ENCODE measurements at regions not wholly inside any gene's neighbourhood (a gene's known extent, or its start where the extent isn't known, plus 50 kb on each side); places are given as distances from the start of the nearest gene placed in this dataset.

- Histone ChIP-seq H3K36me3 (no peaks in the 10 kb centered on the region), H3K4me1 (replicated peaks) (no peaks in the 10 kb centered on the region), H3K9me3 (no peaks in the 10 kb centered on the region), H3K4me3 (no peak overlapping the region), H3K27me3 (replicated peaks; ENCODE audit: insufficient read depth) (no peaks in the 10 kb centered on the region), H3K27ac (no peak overlapping the region)
- DNase-seq (ENCODE audit: low spot score) = no peak
- intact Hi-C loops (cut with DNase I) = no loop called here
- WGBS = 76% methylated on average over 4 of the region's 4 CpGs
- TF ChIP-seq POLR2AphosphoS5 (IDR thresholded peaks at IDR 0.05) (no peak), POLR2A (IDR thresholded peaks at IDR 0.05) (no peak), CTCF (IDR thresholded peaks at IDR 0.05) (no peak)
Measured at GRCh38 chr13:40288259-40288658, 378.2 kb downstream of the FOXO1 start.

- Histone ChIP-seq H3K27ac (no peak overlapping the region), H3K9me3 (no peaks in the 10 kb centered on the region), H3K4me1 (replicated peaks) (no peaks in the 10 kb centered on the region), H3K36me3 (no peaks in the 10 kb centered on the region), H3K4me3 (no peak overlapping the region), H3K27me3 (replicated peaks; ENCODE audit: insufficient read depth) (no peaks in the 10 kb centered on the region)
- TF ChIP-seq POLR2A (IDR thresholded peaks at IDR 0.05) (no peak), CTCF (IDR thresholded peaks at IDR 0.05) (no peak), POLR2AphosphoS5 (IDR thresholded peaks at IDR 0.05) (no peak)
- intact Hi-C loops (cut with DNase I) = no loop called here
- no peak for DNase-seq (ENCODE audit: low spot score)
- WGBS = 76% methylated on average over 1 of the region's 1 CpG
Measured at GRCh38 chr13:40290758-40291157, 375.7 kb downstream of the FOXO1 start.

GRCh38 chr13:40292108-40292507, 374.3 kb downstream of the FOXO1 start:
- Histone ChIP-seq H3K9me3 (no peaks in the 10 kb centered on the region), H3K27ac (no peak overlapping the region), H3K27me3 (replicated peaks; ENCODE audit: insufficient read depth) (no peaks in the 10 kb centered on the region), H3K4me1 (replicated peaks) (no peaks in the 10 kb centered on the region), H3K36me3 (no peaks in the 10 kb centered on the region), H3K4me3 (no peak overlapping the region)
- intact Hi-C loops (cut with DNase I) = no loop called here
- 91% methylated on average over 5 of the region's 5 CpGs for WGBS
- TF ChIP-seq CTCF (IDR thresholded peaks at IDR 0.05) (no peak), POLR2AphosphoS5 (IDR thresholded peaks at IDR 0.05) (no peak), POLR2A (IDR thresholded peaks at IDR 0.05) (no peak)
- DNase-seq (ENCODE audit: low spot score) = no peak

GRCh38 chr13:40292536-40292935, 373.9 kb downstream of the FOXO1 start:
- WGBS = 85% methylated on average over 4 of the region's 4 CpGs
- no peak for DNase-seq (ENCODE audit: low spot score)
- H3K27ac ChIP-seq = no peak overlapping the region
- no peak for TF ChIP-seq CTCF (IDR thresholded peaks at IDR 0.05)
- TF ChIP-seq POLR2AphosphoS5 (IDR thresholded peaks at IDR 0.05) = no peak
- no peak for TF ChIP-seq POLR2A (IDR thresholded peaks at IDR 0.05)
- no peaks in the 10 kb centered on the region for H3K9me3 ChIP-seq
- intact Hi-C loops (cut with DNase I) = no loop called here
- no peaks in the 10 kb centered on the region for H3K27me3 ChIP-seq (replicated peaks; ENCODE audit: insufficient read depth)
- H3K4me3 ChIP-seq = no peak overlapping the region
- no peaks in the 10 kb centered on the region for H3K4me1 ChIP-seq (replicated peaks)
- no peaks in the 10 kb centered on the region for H3K36me3 ChIP-seq

- no peaks in the 10 kb centered on the region for H3K9me3 ChIP-seq
- H3K27me3 ChIP-seq (replicated peaks; ENCODE audit: insufficient read depth) = no peaks in the 10 kb centered on the region
- H3K36me3 ChIP-seq = no peaks in the 10 kb centered on the region
- intact Hi-C loops (cut with DNase I) = no loop called here
- TF ChIP-seq POLR2AphosphoS5 (IDR thresholded peaks at IDR 0.05) (no peak), POLR2A (IDR thresholded peaks at IDR 0.05) (no peak), CTCF (IDR thresholded peaks at IDR 0.05) (no peak)
- H3K4me1 ChIP-seq (replicated peaks) = no peaks in the 10 kb centered on the region
- H3K27ac ChIP-seq = no peak overlapping the region
- H3K4me3 ChIP-seq = no peak overlapping the region
- no peak for DNase-seq (ENCODE audit: low spot score)
Measured at GRCh38 chr13:40302351-40302750, 364.1 kb downstream of the FOXO1 start.
